ENCODE measurements at regions not wholly inside any gene's neighbourhood (a gene's known extent, or its start where the extent isn't known, plus 50 kb on each side); places are given as distances from the start of the nearest gene placed in this dataset.
"Not testable (repeated sequence)": the region's sequence is repeated elsewhere in the genome, so short reads cannot be mapped to it uniquely, and the experiment has no call there.

DNA sequence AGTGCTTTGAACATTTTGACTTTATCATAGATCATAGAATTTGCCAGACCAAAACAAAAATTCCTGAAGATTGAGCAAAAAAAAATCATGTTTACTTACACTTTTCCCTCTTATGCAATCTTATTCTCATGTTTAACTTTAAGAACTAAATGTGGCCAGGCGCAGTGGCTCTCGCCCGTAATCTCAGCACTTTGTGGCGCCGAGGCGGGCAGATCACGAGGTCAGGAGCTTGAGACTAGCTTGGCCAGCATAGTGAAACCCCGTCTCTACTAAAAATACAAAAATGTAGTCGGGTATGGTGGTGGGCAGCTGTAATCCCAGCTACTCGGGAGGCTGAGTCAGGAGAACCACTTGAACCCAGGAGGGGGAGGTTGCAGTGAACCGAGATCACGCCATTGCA is 227.9 kb upstream of the KYNU start:
- ChIA-PET CTCF (ENCODE audit: partially characterized antibody) (no interaction called here), POLR2A (ENCODE audit: partially characterized antibody) (no interaction called here)
- Mint-ChIP-seq H3K9me3 (peaks cover 0 to 8% (median 2%) of the 10 kb centered on the region in 8 donors), H3K27me3 (no peaks in the 10 kb centered on the region), H3K4me3 (no peak overlapping the region), H3K4me1 (no peaks in the 10 kb centered on the region), H3K27ac (no peak overlapping the region), H3K36me3 (no peaks in the 10 kb centered on the region)
- no peaks in the 10 kb centered on the region for H3K9me3 ChIP-seq (ENCODE audit: control insufficient read depth in 1 of 2, low read length in 2 of 2)
- H3K4me1 ChIP-seq (ENCODE audit: insufficient read depth, low read length), result no peaks in the 10 kb centered on the region
- H3K27ac ChIP-seq (ENCODE audit: low read depth, low read length), result no peak overlapping the region
- H3K36me3 ChIP-seq (ENCODE audit: insufficient read depth, low read length), result no peaks in the 10 kb centered on the region
- DNase-seq, result no peak
- H3K27me3 ChIP-seq (ENCODE audit: insufficient read depth, low read length), result no peaks in the 10 kb centered on the region
- no peak overlapping the region for H3K4me3 ChIP-seq (ENCODE audit: low read length in 2 of 2)
- intact Hi-C loops (cut with micrococcal nuclease), result no loop called here

DNA sequence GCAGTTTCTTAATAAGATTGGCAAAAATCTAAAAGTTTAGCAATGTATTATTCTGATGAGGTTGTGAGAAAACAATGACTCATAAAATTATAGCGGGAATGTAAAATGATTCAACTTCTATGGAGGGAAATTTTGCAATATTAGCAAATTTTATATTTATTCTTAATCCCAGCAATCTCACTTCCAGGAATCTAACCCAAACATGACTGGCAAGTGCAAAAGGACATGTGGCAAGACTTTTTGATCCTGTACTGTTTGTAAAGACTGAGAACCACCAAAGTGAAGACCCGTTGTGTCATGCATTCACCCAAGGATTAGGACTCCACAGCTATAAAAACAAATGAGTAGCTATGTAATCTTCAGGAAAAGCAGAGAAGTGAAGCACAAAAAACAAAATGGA is 234.8 kb upstream of the KYNU start:
- H3K4me1 Mint-ChIP-seq, result no peaks in the 10 kb centered on the region
- H3K27ac Mint-ChIP-seq, result no peak overlapping the region
- H3K4me3 Mint-ChIP-seq, result no peak overlapping the region
- intact Hi-C loops (cut with micrococcal nuclease), result no loop called here
- Histone ChIP-seq H3K27ac (ENCODE audit: low read depth, low read length) (no peak overlapping the region), H3K9me3 (ENCODE audit: control insufficient read depth in 1 of 2, low read length in 2 of 2) (no peaks in the 10 kb centered on the region), H3K27me3 (ENCODE audit: insufficient read depth, low read length) (no peaks in the 10 kb centered on the region), H3K4me3 (ENCODE audit: low read length in 2 of 2) (no peak overlapping the region), H3K4me1 (ENCODE audit: insufficient read depth, low read length) (no peaks in the 10 kb centered on the region), H3K36me3 (ENCODE audit: insufficient read depth, low read length) (no peaks in the 10 kb centered on the region)
- no peaks in the 10 kb centered on the region for H3K27me3 Mint-ChIP-seq
- ChIA-PET CTCF (ENCODE audit: partially characterized antibody) (no interaction called here), POLR2A (ENCODE audit: partially characterized antibody) (no interaction called here)
- H3K9me3 Mint-ChIP-seq, result peaks cover 0 to 18% (median under 1%) of the 10 kb centered on the region in 8 donors
- DNase-seq, result no peak
- H3K36me3 Mint-ChIP-seq, result no peaks in the 10 kb centered on the region

DNA sequence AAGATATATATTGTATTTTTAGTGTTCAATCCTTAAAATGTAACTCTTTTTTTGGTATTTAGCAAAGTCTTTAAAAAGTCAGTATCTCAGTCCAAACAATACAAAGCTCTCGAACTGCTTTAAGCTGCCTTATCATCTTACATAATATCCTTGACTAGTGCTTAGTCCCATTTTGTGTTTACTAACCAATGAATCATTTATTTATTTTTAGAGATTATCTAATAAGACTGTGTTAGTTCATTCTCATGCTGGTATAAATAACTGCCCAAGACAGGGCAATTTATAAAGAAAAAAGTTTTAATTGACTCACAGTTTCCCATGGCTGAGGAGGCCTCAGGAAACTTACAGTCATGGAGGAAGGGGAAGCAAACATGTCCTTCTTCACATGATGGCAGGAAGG is 248.3 kb upstream of the KYNU start:
- Mint-ChIP-seq H3K9me3 (peaks cover 0 to 8% (median 4%) of the 10 kb centered on the region in 8 donors), H3K4me3 (no peak overlapping the region), H3K4me1 (no peaks in the 10 kb centered on the region), H3K36me3 (no peaks in the 10 kb centered on the region), H3K27ac (peak overlapping the region in 1 of 7 donors; percentile 41), H3K27me3 (no peaks in the 10 kb centered on the region)
- POLR2A ChIA-PET (ENCODE audit: partially characterized antibody), result no interaction called here
- H3K36me3 ChIP-seq (ENCODE audit: insufficient read depth, low read length), result no peaks in the 10 kb centered on the region
- no peak overlapping the region for H3K27ac ChIP-seq (ENCODE audit: low read depth, low read length)
- no peaks in the 10 kb centered on the region for H3K9me3 ChIP-seq (ENCODE audit: control insufficient read depth in 1 of 2, low read length in 2 of 2)
- intact Hi-C loops (cut with micrococcal nuclease), result no loop called here
- no peaks in the 10 kb centered on the region for H3K27me3 ChIP-seq (ENCODE audit: insufficient read depth, low read length)
- CTCF ChIA-PET (ENCODE audit: partially characterized antibody), result no interaction called here
- H3K4me1 ChIP-seq (ENCODE audit: insufficient read depth, low read length), result no peaks in the 10 kb centered on the region
- no peak overlapping the region for H3K4me3 ChIP-seq (ENCODE audit: low read length in 2 of 2)
- no peak for DNase-seq

DNA sequence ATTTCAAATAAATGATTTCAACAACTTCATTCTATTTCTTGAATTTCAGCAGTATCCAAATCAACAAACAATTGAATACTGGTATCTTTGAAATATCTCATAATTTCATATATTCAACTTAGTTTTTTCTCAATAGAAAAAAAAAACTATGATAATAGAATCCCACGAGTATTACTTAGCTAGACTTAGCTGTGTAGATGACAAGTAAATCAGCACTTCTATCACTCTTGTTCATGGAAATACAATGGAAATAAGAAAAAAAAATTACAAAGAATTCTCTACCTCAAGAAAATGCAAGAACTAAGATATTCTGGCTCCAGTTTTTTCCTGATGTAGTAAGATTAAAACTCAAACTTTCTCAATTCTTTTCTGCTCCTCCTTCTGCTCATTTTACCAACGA is 256.2 kb upstream of the KYNU start:
- Histone ChIP-seq H3K27me3 (ENCODE audit: insufficient read depth, low read length) (no peaks in the 10 kb centered on the region), H3K4me1 (ENCODE audit: insufficient read depth, low read length) (no peaks in the 10 kb centered on the region), H3K27ac (ENCODE audit: low read depth, low read length) (no peak overlapping the region), H3K4me3 (ENCODE audit: low read length in 2 of 2) (no peak overlapping the region), H3K36me3 (ENCODE audit: insufficient read depth, low read length) (no peaks in the 10 kb centered on the region), H3K9me3 (ENCODE audit: control insufficient read depth in 1 of 2, low read length in 2 of 2) (no peaks in the 10 kb centered on the region)
- ChIA-PET CTCF (ENCODE audit: partially characterized antibody) (no interaction called here), POLR2A (ENCODE audit: partially characterized antibody) (no interaction called here)
- intact Hi-C loops (cut with micrococcal nuclease), result no loop called here
- peaks cover 0 to 5% (median 0%) of the 10 kb centered on the region in 8 donors for H3K9me3 Mint-ChIP-seq
- H3K27me3 Mint-ChIP-seq, result no peaks in the 10 kb centered on the region
- no peak overlapping the region for H3K4me3 Mint-ChIP-seq
- no peak overlapping the region for H3K27ac Mint-ChIP-seq
- no peaks in the 10 kb centered on the region for H3K36me3 Mint-ChIP-seq
- no peaks in the 10 kb centered on the region for H3K4me1 Mint-ChIP-seq
- DNase-seq, result no peak

DNA sequence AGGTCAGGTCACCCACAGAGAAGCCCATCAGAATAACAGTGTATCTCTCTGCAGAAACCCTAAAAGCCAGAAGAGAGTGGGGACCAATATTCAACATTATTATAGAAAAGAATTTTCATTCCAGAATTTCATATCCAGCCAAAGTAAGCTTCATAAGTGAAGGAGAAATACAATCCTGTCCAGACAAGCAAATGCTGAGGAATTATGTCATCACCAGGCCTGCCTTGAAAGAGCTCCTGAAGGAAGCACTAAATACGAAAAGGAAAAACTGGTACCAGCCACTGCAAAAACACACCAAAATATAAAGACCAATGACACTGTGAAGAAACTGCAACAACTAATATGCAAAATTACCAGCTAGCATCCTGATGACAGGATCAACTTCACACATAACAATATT is 260.0 kb upstream of the KYNU start:
- POLR2A ChIA-PET (ENCODE audit: partially characterized antibody), result no interaction called here
- Mint-ChIP-seq H3K4me1 (no peaks in the 10 kb centered on the region), H3K27ac (no peak overlapping the region), H3K9me3 (peaks cover 0 to 3% (median 0%) of the 10 kb centered on the region in 8 donors), H3K27me3 (no peaks in the 10 kb centered on the region), H3K4me3 (no peak overlapping the region), H3K36me3 (no peaks in the 10 kb centered on the region)
- H3K27me3 ChIP-seq (ENCODE audit: insufficient read depth, low read length), result no peaks in the 10 kb centered on the region
- intact Hi-C loops (cut with micrococcal nuclease), result no loop called here
- H3K36me3 ChIP-seq (ENCODE audit: insufficient read depth, low read length), result no peaks in the 10 kb centered on the region
- H3K9me3 ChIP-seq (ENCODE audit: control insufficient read depth in 1 of 2, low read length in 2 of 2), result no peaks in the 10 kb centered on the region
- CTCF ChIA-PET (ENCODE audit: partially characterized antibody), result no interaction called here
- DNase-seq, result no peak
- H3K4me3 ChIP-seq (ENCODE audit: low read length in 2 of 2), result no peak overlapping the region
- H3K27ac ChIP-seq (ENCODE audit: low read depth, low read length), result no peak overlapping the region
- H3K4me1 ChIP-seq (ENCODE audit: insufficient read depth, low read length), result no peaks in the 10 kb centered on the region

DNA sequence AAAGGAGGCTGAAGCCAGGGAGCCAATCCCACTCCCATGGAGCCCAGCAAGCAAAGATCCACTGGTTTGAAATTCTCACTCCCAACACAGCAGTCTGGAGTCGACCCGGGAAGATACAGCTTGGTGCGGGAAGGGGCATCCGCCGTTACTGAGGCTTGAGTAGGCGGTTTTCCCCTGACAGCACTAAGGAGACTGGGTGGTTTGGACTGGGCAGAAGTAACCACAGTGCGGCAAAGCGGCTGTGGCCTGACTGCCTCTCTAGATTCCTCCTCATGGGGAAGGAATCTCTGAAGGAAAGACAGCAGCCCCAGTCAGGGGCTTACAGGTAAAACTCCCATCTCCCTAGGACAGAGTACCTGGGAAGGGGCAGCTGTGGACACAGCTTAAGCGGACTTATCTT is 261.6 kb upstream of the KYNU start:
- Mint-ChIP-seq H3K36me3 (no peaks in the 10 kb centered on the region), H3K4me1 (no peaks in the 10 kb centered on the region), H3K27me3 (no peaks in the 10 kb centered on the region), H3K9me3 (peaks cover 0 to 3% (median 0%) of the 10 kb centered on the region in 8 donors), H3K27ac (no peak overlapping the region), H3K4me3 (no peak overlapping the region)
- H3K27ac ChIP-seq (ENCODE audit: low read depth, low read length), result no peak overlapping the region
- no peaks in the 10 kb centered on the region for H3K4me1 ChIP-seq (ENCODE audit: insufficient read depth, low read length)
- no peak for DNase-seq
- H3K9me3 ChIP-seq (ENCODE audit: control insufficient read depth in 1 of 2, low read length in 2 of 2), result no peaks in the 10 kb centered on the region
- H3K36me3 ChIP-seq (ENCODE audit: insufficient read depth, low read length), result no peaks in the 10 kb centered on the region
- intact Hi-C loops (cut with micrococcal nuclease), result no loop called here
- ChIA-PET POLR2A (ENCODE audit: partially characterized antibody) (no interaction called here), CTCF (ENCODE audit: partially characterized antibody) (no interaction called here)
- no peaks in the 10 kb centered on the region for H3K27me3 ChIP-seq (ENCODE audit: insufficient read depth, low read length)
- no peak overlapping the region for H3K4me3 ChIP-seq (ENCODE audit: low read length in 2 of 2)

DNA sequence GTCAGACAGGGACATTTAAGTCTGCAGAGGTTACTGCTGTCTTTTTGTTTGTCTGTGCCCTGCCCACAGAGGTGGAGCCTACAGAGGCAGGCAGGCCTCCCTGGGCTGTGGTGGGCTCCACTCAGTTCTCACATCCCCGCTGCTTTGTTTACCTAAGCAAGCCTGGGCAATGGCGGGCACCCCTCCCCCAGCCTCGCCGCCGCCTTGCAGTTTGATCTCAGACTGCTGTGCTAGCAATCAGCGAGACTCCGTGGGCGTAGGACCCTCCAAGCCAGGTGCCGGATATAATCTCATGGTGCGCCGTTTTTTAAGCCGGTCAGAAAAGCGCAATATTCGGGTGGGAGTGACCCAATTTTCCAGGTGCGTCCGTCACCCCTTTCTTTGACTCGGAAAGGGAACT is 264.3 kb upstream of the KYNU start:
- H3K27me3 ChIP-seq (ENCODE audit: insufficient read depth, low read length); POLR2A ChIA-PET (ENCODE audit: partially characterized antibody); H3K4me3 Mint-ChIP-seq; H3K36me3 Mint-ChIP-seq; H3K4me1 Mint-ChIP-seq; H3K27ac Mint-ChIP-seq; intact Hi-C loops (cut with micrococcal nuclease); CTCF ChIA-PET (ENCODE audit: partially characterized antibody); H3K9me3 Mint-ChIP-seq; H3K36me3 ChIP-seq (ENCODE audit: insufficient read depth, low read length); H3K9me3 ChIP-seq (ENCODE audit: control insufficient read depth in 1 of 2, low read length in 2 of 2); H3K4me3 ChIP-seq (ENCODE audit: low read length in 2 of 2); H3K27ac ChIP-seq (ENCODE audit: low read depth, low read length); H3K27me3 Mint-ChIP-seq; H3K4me1 ChIP-seq (ENCODE audit: insufficient read depth, low read length); DNase-seq: not testable (repeated sequence)

DNA sequence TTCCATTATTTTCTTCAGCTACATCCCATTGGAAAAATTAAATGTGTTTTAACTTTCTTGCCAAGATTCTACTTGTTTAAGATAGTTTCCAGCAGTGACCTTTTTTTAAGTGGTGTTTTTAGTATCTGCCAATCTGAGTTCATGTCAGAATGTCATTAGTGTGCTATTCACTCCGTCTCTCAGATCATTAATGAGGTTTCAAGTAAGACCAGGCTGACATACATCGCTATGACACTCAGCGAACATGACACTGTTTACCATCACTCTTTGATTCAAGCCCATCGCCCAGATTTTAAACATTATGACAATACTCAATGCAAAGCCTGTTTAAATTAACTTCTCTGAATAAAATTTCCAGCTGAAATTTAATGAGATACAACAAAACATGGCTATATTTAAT is 272.0 kb upstream of the KYNU start:
- H3K36me3 Mint-ChIP-seq, result no peaks in the 10 kb centered on the region
- Histone ChIP-seq H3K4me1 (ENCODE audit: insufficient read depth, low read length) (no peaks in the 10 kb centered on the region), H3K27ac (ENCODE audit: low read depth, low read length) (no peak overlapping the region), H3K36me3 (ENCODE audit: insufficient read depth, low read length) (no peaks in the 10 kb centered on the region), H3K9me3 (ENCODE audit: control insufficient read depth in 1 of 2, low read length in 2 of 2) (no peaks in the 10 kb centered on the region), H3K27me3 (ENCODE audit: insufficient read depth, low read length) (no peaks in the 10 kb centered on the region), H3K4me3 (ENCODE audit: low read length in 2 of 2) (no peak overlapping the region)
- H3K4me3 Mint-ChIP-seq, result no peak overlapping the region
- no peaks in the 10 kb centered on the region for H3K27me3 Mint-ChIP-seq
- ChIA-PET POLR2A (ENCODE audit: partially characterized antibody) (no interaction called here), CTCF (ENCODE audit: partially characterized antibody) (no interaction called here)
- no peak overlapping the region for H3K27ac Mint-ChIP-seq
- intact Hi-C loops (cut with micrococcal nuclease), result no loop called here
- DNase-seq, result no peak
- no peaks in the 10 kb centered on the region for H3K4me1 Mint-ChIP-seq
- peaks cover 0 to 3% (median 0%) of the 10 kb centered on the region in 8 donors for H3K9me3 Mint-ChIP-seq

All from CD4-positive, alpha-beta memory T cell (primary cell).